ENCODE measurements at regions not wholly inside any gene's neighbourhood (a gene's known extent, or its start where the extent isn't known, plus 50 kb on each side); places are given as distances from the start of the nearest gene placed in this dataset.

DNA sequence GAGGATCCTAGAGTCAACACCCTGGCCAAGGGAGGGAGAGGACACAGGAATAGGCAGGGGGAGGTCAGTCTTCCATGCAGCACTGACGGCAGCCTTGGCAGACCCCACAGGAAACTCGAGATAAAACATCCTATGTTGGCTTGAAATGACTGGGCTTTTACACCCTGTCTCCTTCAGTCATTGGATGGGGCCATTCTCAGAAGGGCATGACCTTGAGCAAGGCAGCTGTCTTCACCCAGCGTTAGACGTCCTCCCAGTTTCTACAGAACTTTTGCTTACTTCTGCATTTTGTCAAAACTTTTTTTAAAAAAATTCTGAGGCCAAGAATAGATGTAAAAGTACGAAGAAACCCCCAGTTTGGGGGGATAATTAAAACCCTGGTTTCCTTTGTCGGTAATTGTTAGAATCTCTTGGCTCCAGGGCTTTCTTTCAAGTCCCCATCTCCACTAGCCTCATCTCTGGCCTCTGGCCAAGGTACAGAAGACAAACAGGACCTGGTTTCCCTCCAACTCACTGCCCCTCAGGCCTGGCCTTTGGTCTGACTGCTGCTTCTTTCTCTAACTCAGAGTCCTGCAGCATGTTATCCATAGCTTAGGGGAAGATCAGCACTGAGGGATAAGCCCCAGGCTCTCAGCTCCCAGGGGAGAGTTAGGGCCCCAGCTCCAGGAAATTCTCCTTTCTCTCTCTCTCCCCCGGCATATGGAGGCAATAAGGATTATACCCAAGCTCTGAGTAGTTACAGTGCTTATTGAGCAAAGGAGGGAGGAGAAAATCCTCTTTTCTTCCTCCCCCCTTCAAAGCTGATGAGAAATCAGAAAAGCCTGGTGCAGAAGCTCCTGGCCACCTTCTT lies 51.6 kb upstream of the KCND3 start:
- ChIA-PET CTCF (no interaction called here), POLR2A (no interaction called here)
- no peak for DNase-seq (ENCODE audit: extremely low spot score)
- TF ChIP-seq, protein P1, sequence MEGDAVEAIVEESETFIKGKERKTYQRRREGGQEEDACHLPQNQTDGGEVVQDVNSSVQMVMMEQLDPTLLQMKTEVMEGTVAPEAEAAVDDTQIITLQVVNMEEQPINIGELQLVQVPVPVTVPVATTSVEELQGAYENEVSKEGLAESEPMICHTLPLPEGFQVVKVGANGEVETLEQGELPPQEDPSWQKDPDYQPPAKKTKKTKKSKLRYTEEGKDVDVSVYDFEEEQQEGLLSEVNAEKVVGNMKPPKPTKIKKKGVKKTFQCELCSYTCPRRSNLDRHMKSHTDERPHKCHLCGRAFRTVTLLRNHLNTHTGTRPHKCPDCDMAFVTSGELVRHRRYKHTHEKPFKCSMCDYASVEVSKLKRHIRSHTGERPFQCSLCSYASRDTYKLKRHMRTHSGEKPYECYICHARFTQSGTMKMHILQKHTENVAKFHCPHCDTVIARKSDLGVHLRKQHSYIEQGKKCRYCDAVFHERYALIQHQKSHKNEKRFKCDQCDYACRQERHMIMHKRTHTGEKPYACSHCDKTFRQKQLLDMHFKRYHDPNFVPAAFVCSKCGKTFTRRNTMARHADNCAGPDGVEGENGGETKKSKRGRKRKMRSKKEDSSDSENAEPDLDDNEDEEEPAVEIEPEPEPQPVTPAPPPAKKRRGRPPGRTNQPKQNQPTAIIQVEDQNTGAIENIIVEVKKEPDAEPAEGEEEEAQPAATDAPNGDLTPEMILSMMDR (IDR thresholded peaks at IDR 0.05; ENCODE audit: control extremely low read depth, extremely low read depth, low read depth, missing control alignments) = no peak

DNA sequence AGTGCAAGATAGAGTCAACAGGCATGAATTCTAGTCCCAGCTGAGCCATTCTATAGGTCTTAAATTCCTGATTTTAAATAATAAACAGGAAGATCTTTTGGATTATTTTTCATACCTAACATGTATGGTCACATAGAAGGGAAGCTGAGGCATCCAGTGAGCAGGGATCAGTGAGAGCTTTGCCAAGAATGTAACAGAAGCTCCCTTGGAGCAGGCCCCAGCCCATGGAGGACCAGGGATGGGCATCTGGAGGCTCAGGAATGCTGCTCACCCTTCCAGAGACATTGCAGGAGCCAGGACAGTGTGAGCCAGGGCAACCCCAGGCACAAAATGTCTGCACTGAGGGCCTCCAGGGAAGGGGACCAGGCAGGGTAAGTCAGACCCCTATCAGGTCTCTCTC lies 54.4 kb upstream of the KCND3 start:
- TF ChIP-seq, protein P1 (IDR thresholded peaks at IDR 0.05; ENCODE audit: control extremely low read depth, extremely low read depth, low read depth, missing control alignments) = no peak

DNA sequence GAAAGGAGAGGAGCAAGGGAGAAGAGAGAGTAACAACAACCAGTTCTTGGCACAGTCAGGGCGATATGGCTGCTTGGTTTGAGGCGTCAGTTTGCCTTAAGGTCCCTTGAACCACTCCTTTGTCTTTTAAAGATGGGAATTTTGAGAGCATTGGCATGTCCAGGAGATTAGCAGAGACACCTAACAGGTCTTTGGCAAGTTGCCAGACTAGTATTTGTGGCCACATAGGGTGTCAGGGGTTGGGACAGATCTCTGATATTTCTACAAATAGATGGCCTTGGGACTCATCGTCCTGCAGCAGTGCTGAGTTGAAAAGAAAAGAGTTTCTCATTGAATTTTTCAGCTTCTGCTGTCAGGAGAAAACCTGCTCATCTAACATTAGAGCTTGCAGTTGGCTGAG lies 55.3 kb upstream of the KCND3 start:
- CTCF ChIA-PET = no interaction called here

More for the DNA sequence above, 54.4 kb upstream of the KCND3 start:
- CTCF ChIA-PET = no interaction called here
- POLR2A ChIA-PET = no interaction called here
- no peak for DNase-seq (ENCODE audit: extremely low spot score)

DNA sequence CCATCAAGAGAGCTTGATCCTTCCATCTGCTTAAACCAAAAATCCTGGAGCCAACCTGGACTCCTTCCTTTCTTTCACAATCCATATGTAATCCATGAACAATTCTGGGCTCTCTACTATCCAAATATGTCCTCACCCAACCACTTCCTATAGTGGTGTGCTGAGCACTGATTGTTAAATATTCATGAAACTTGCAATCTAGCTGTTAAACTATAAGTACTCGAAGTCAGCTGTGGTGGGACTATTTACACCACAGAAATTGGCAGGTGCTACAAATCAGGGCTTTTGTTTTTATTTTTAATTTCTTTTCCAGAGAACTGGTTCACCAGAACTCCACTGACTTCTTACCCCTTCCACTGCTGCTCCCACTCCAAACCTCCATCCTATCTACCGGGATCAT lies 57.2 kb upstream of the KCND3 start:
- ChIA-PET POLR2A (no interaction called here), CTCF (no interaction called here)
- DNase-seq (ENCODE audit: extremely low spot score) = no peak
- TF ChIP-seq, protein P1 (IDR thresholded peaks at IDR 0.05; ENCODE audit: control extremely low read depth, extremely low read depth, low read depth, missing control alignments) = no peak

More for the DNA sequence above, 55.3 kb upstream of the KCND3 start:
- no peak for DNase-seq (ENCODE audit: extremely low spot score)
- POLR2A ChIA-PET = no interaction called here
- TF ChIP-seq, protein P1 (IDR thresholded peaks at IDR 0.05; ENCODE audit: control extremely low read depth, extremely low read depth, low read depth, missing control alignments) = no peak

DNA sequence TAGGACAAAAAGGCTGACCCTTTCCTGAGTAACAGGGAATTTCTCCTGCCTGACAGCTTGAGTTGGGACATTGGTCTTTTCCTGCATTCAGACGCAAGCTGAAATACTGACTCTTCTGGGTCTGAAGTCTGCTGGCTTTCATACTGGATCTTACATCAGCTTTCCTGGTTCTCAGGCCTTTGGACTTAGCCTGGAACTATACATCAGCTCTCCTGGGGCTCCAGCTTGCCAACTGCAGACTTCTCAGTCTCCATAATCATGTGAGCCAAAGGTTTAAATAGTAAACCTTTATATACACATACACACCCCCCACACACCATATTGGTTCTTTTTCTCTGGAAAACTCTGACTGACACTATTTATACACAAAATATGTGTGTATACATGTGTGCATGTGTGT lies 59.0 kb upstream of the KCND3 start:
- POLR2A ChIA-PET = no interaction called here
- TF ChIP-seq, protein P1 (IDR thresholded peaks at IDR 0.05; ENCODE audit: control extremely low read depth, extremely low read depth, low read depth, missing control alignments) = no peak
- no peak for DNase-seq (ENCODE audit: extremely low spot score)
- CTCF ChIA-PET = no interaction called here

DNA sequence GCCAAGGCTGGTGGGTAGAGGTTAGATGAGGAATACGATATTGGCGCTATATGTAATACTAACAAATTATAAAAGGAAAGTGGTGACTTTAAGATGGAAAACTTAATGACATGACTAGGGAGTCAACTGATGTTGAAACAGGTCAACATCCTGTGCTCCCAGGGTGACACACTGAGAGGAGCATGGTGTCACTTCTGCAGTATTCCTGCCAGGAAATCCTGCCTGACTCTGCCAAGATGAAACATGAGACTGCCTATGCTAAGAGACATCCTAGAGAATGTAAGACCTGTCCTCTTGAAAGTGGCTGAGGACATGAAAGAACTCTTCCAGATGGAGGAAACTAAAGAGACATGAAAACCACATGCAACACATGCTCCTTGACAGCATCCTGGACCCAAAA lies 65.0 kb upstream of the KCND3 start:
- no peak for DNase-seq (ENCODE audit: extremely low spot score)
- POLR2A ChIA-PET = no interaction called here
- CTCF ChIA-PET = no interaction called here
- TF ChIP-seq, protein P1 (IDR thresholded peaks at IDR 0.05; ENCODE audit: control extremely low read depth, extremely low read depth, low read depth, missing control alignments) = no peak
